ENCODE measurements at regions not wholly inside any gene's neighbourhood (a gene's known extent, or its start where the extent isn't known, plus 50 kb on each side); places are given as distances from the start of the nearest gene placed in this dataset.

DNA sequence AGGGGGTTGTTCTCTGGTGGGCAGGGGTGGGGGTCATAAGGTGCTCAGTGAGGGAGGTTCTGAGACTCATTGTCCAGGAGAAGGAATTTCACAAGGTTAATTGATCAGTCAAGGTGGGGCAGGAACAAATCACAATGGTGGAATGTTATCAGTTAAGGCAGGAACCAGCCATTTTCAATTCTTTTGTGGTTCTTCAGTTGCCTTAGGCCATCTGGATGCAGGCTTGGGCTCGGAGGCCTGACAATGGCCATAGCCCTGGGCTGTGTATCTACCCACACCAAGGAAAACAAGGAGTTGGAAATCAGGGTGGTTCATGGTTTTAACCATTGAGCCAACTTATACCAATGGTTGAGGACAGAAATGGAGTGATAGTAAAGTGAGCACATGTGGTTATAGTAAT is 1221.8 kb downstream of the TYW1 start:
- TF ChIP-seq, protein P1, sequence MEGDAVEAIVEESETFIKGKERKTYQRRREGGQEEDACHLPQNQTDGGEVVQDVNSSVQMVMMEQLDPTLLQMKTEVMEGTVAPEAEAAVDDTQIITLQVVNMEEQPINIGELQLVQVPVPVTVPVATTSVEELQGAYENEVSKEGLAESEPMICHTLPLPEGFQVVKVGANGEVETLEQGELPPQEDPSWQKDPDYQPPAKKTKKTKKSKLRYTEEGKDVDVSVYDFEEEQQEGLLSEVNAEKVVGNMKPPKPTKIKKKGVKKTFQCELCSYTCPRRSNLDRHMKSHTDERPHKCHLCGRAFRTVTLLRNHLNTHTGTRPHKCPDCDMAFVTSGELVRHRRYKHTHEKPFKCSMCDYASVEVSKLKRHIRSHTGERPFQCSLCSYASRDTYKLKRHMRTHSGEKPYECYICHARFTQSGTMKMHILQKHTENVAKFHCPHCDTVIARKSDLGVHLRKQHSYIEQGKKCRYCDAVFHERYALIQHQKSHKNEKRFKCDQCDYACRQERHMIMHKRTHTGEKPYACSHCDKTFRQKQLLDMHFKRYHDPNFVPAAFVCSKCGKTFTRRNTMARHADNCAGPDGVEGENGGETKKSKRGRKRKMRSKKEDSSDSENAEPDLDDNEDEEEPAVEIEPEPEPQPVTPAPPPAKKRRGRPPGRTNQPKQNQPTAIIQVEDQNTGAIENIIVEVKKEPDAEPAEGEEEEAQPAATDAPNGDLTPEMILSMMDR (conservative IDR thresholded peaks at IDR 0.05; ENCODE audit: low read depth, low read length): no peak
- no peak for TF ChIP-seq EZH2 (IDR thresholded peaks at IDR 0.05; ENCODE audit: borderline replicate concordance, low read depth, low read length, poor library complexity, severe bottlenecking)

All from A673 (cell line).